ENCODE measurements at regions not wholly inside any gene's neighbourhood (a gene's known extent, or its start where the extent isn't known, plus 50 kb on each side); places are given as distances from the start of the nearest gene placed in this dataset.

DNA sequence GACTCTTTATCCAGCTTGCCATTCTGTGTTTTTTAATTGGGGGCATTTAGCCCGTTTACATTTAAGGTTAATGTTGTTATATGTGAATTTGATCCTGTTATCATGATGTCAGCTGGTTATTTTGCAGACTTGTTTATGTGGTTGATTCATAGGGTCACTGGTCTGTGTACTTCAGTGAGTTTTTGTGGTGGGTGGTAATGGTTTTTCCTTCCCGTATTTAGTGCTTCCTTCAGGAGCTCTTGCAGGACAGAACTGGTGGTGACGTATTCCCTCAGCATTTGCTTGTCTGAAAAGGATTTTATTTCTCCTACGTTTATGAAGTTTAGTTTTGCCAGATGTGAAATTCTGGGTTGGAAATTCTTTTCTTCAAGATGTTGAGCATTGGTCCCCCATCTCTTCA is 381.1 kb downstream of the MAN2A1 start:
- TF ChIP-seq, protein P1, sequence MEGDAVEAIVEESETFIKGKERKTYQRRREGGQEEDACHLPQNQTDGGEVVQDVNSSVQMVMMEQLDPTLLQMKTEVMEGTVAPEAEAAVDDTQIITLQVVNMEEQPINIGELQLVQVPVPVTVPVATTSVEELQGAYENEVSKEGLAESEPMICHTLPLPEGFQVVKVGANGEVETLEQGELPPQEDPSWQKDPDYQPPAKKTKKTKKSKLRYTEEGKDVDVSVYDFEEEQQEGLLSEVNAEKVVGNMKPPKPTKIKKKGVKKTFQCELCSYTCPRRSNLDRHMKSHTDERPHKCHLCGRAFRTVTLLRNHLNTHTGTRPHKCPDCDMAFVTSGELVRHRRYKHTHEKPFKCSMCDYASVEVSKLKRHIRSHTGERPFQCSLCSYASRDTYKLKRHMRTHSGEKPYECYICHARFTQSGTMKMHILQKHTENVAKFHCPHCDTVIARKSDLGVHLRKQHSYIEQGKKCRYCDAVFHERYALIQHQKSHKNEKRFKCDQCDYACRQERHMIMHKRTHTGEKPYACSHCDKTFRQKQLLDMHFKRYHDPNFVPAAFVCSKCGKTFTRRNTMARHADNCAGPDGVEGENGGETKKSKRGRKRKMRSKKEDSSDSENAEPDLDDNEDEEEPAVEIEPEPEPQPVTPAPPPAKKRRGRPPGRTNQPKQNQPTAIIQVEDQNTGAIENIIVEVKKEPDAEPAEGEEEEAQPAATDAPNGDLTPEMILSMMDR (IDR thresholded peaks at IDR 0.05) = no peak
- no peak for TF ChIP-seq POLR2A (IDR thresholded peaks at IDR 0.05)
